Vagina (tissue), 2 donors: ENCODE measurements at regions not wholly inside any gene's neighbourhood (a gene's known extent, or its start where the extent isn't known, plus 50 kb on each side); places are given as distances from the start of the nearest gene placed in this dataset.

ENCODE experiments used
- CTCF ChIP-seq, 3 experiments: fragments of 450-650 bp in 2 of 3; fragments of 200-600 bp in 1 of 3; sonication (generic) in 1 of 3; IDR thresholded peaks; one replicate each; pipeline ENCODE4 v1.5.1; 2017 to 2019; ENCODE audit warnings: antibody characterized with exemption in 3 of 3, mild to moderate bottlenecking in 2 of 3, moderate library complexity in 2 of 3
- POLR2A ChIP-seq, 2 donors: fragments of 450-650 bp; IDR thresholded peaks; one replicate each; pipeline ENCODE4 v1.6.1; 2017; ENCODE audit warnings: antibody characterized with exemption in 2 of 2, mild to moderate bottlenecking in 2 of 2, moderate library complexity in 2 of 2
- POLR2AphosphoS5 ChIP-seq, 2 donors: sonication (generic); formaldehyde crosslinking; IDR thresholded peaks; one replicate each; pipeline ENCODE4 v1.9.0; 2017; ENCODE audit warnings: antibody characterized with exemption in 2 of 2, mild to moderate bottlenecking in 2 of 2, low read depth in 1 of 2; ENCODE audit not compliant: insufficient read depth in 1 of 2

DNA sequence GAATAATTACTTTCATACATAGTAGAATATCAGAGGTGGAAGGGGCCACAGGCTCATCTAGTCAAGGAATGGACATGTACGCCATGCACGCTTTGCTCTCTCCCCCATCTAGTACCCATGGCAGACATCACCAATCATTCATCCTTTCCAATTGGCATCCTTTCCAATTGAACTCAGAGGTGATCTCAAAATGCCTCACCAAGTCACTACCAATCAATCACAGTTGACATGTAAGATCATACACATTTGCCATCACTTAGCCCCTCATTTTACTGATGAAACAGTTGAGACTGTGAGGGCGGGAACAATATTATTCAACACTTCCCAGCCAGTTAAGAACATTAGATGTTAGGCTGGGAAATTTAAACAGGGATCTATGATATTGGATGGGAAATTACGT lies 308.4 kb downstream of the FGFR2 start:
- no peak for TF ChIP-seq POLR2A (IDR thresholded peaks at IDR 0.05)
- no peak for TF ChIP-seq CTCF (IDR thresholded peaks at IDR 0.05)
- no peak for TF ChIP-seq POLR2AphosphoS5 (IDR thresholded peaks at IDR 0.05; ENCODE audit: insufficient read depth in 1 of 2, low read depth in 1 of 2)
